CD4-positive, alpha-beta memory T cell (primary cell): ENCODE measurements at regions not wholly inside any gene's neighbourhood (a gene's known extent, or its start where the extent isn't known, plus 50 kb on each side); places are given as distances from the start of the nearest gene placed in this dataset.

Source experiments
- CTCF ChIA-PET: fragments of 350-600 bp; sonication (Branson Sonifier 250); formaldehyde crosslinking; loops from one replicate; lab custom pipeline; 2021; ENCODE audit warnings: inconsistent platforms; ENCODE audit not compliant: partially characterized antibody; lab: Charles Lee
- POLR2A ChIA-PET: fragments of 350-600 bp; sonication (Branson Sonifier 250); formaldehyde crosslinking; loops from one replicate; lab custom pipeline; 2021; ENCODE audit not compliant: partially characterized antibody; lab: Charles Lee
- DNase-seq, 5 donors: peaks; one replicate each; pipeline versions ENCODE4 v3.0.0 to v3.0.0-alpha.2; 2020 to 2022; ENCODE audit warnings: mixed read lengths in 1 of 5
- H3K27ac ChIP-seq: one replicate; pipeline ENCODE4 v1.7.0; 2013; ENCODE audit warnings: low read depth, low read length
- H3K27me3 ChIP-seq: 2 replicates; pipeline ENCODE4 v1.7.0; 2013; ENCODE audit warnings: mild to moderate bottlenecking, low read length, moderate library complexity; ENCODE audit not compliant: insufficient read depth
- H3K36me3 ChIP-seq: 2 replicates; pipeline ENCODE4 v1.7.0; 2013; ENCODE audit warnings: mild to moderate bottlenecking, low read length, moderate library complexity; ENCODE audit not compliant: insufficient read depth
- H3K4me1 ChIP-seq: 2 replicates; pipeline ENCODE4 v1.7.0; 2013; ENCODE audit warnings: mild to moderate bottlenecking, low read length, moderate library complexity; ENCODE audit not compliant: insufficient read depth
- H3K4me3 ChIP-seq, 2 donors: one replicate each; pipeline ENCODE4 v1.7.0; 2013; ENCODE audit warnings: low read length in 2 of 2, mild to moderate bottlenecking in 1 of 2
- H3K9me3 ChIP-seq, 2 donors: one replicate each; pipeline ENCODE4 v1.7.0; 2013; ENCODE audit warnings: low read length in 2 of 2, control low read depth in 1 of 2; ENCODE audit not compliant: control insufficient read depth in 1 of 2
- H3K27ac Mint-ChIP-seq, 7 donors: one replicate each; pipeline ENCODE4 v1.8.0; 2020 to 2021; ENCODE audit warnings: mixed read lengths in 7 of 7, mild to moderate bottlenecking in 6 of 7, inconsistent platforms in 3 of 7, moderate library complexity in 3 of 7
- H3K27me3 Mint-ChIP-seq, 2 donors: one replicate each; pipeline ENCODE4 v1.8.0; 2020 to 2021; ENCODE audit warnings: mixed read lengths in 2 of 2
- H3K36me3 Mint-ChIP-seq, 2 donors: one replicate each; pipeline ENCODE4 v1.8.0; 2020 to 2021; ENCODE audit warnings: mixed read lengths in 2 of 2, inconsistent platforms in 1 of 2, mild to moderate bottlenecking in 1 of 2
- H3K4me1 Mint-ChIP-seq, 4 donors: one replicate each; pipeline ENCODE4 v1.8.0; 2020 to 2021; ENCODE audit warnings: mixed read lengths in 4 of 4, mild to moderate bottlenecking in 1 of 4
- H3K4me3 Mint-ChIP-seq, 8 donors: one replicate each; pipeline ENCODE4 v1.8.0; 2020 to 2021; ENCODE audit warnings: mixed read lengths in 8 of 8, mild to moderate bottlenecking in 7 of 8, moderate library complexity in 6 of 8, inconsistent platforms in 3 of 8
- H3K9me3 Mint-ChIP-seq, 8 donors: one replicate each; pipeline ENCODE4 v1.8.0; 2020 to 2021; ENCODE audit warnings: mixed read lengths in 8 of 8, mild to moderate bottlenecking in 5 of 8, inconsistent platforms in 3 of 8, moderate library complexity in 1 of 8
- intact Hi-C: fragments of 100-400 bp; cut with micrococcal nuclease; formaldehyde crosslinking; loops from one replicate; pipeline ENCODE4 v1.15.1; 2023

GRCh38 chr4:106718548-106718947 lies 317.6 kb downstream of the DKK2 start:
- Mint-ChIP-seq H3K36me3 (no peaks in the 10 kb centered on the region), H3K9me3 (peaks cover 0 to 7% (median under 1%) of the 10 kb centered on the region in 8 donors), H3K4me3 (no peak overlapping the region), H3K4me1 (no peaks in the 10 kb centered on the region), H3K27ac (no peak overlapping the region), H3K27me3 (no peaks in the 10 kb centered on the region)
- POLR2A ChIA-PET = no interaction called here
- Histone ChIP-seq H3K27me3 (no peaks in the 10 kb centered on the region), H3K9me3 (no peaks in the 10 kb centered on the region), H3K4me3 (no peak overlapping the region), H3K27ac (no peak overlapping the region), H3K36me3 (no peaks in the 10 kb centered on the region), H3K4me1 (no peaks in the 10 kb centered on the region)
- DNase-seq = no peak
- CTCF ChIA-PET = no interaction called here
- intact Hi-C loops = no loop called here

GRCh38 chr4:106717091-106717490 lies 319.0 kb downstream of the DKK2 start:
- H3K9me3 ChIP-seq = no peaks in the 10 kb centered on the region
- H3K27ac ChIP-seq = no peak overlapping the region
- ChIA-PET CTCF (no interaction called here), POLR2A (no interaction called here)
- no peaks in the 10 kb centered on the region for H3K36me3 Mint-ChIP-seq
- intact Hi-C loops = no loop called here
- H3K4me3 Mint-ChIP-seq = no peak overlapping the region
- no peaks in the 10 kb centered on the region for H3K27me3 Mint-ChIP-seq
- H3K9me3 Mint-ChIP-seq = peaks cover 0 to 7% (median 3%) of the 10 kb centered on the region in 8 donors
- H3K4me1 Mint-ChIP-seq = no peaks in the 10 kb centered on the region
- DNase-seq = no peak
- no peaks in the 10 kb centered on the region for H3K4me1 ChIP-seq
- H3K36me3 ChIP-seq = no peaks in the 10 kb centered on the region
- H3K27ac Mint-ChIP-seq = no peak overlapping the region
- H3K27me3 ChIP-seq = no peaks in the 10 kb centered on the region
- no peak overlapping the region for H3K4me3 ChIP-seq

GRCh38 chr4:106715825-106716224 lies 320.3 kb downstream of the DKK2 start:
- Histone ChIP-seq H3K27me3 (no peaks in the 10 kb centered on the region), H3K4me3 (no peak overlapping the region), H3K27ac (no peak overlapping the region), H3K9me3 (no peaks in the 10 kb centered on the region), H3K4me1 (no peaks in the 10 kb centered on the region), H3K36me3 (no peaks in the 10 kb centered on the region)
- CTCF ChIA-PET = no interaction called here
- Mint-ChIP-seq H3K4me3 (no peak overlapping the region), H3K36me3 (no peaks in the 10 kb centered on the region), H3K27ac (no peak overlapping the region), H3K4me1 (no peaks in the 10 kb centered on the region), H3K27me3 (no peaks in the 10 kb centered on the region), H3K9me3 (peaks cover 0 to 7% (median 4%) of the 10 kb centered on the region in 8 donors)
- POLR2A ChIA-PET = no interaction called here
- intact Hi-C loops = no loop called here
- no peak for DNase-seq

GRCh38 chr4:106708464-106708816 lies 327.7 kb downstream of the DKK2 start:
- intact Hi-C loops = no loop called here
- Histone ChIP-seq H3K4me1 (no peaks in the 10 kb centered on the region), H3K27ac (no peak overlapping the region), H3K27me3 (no peaks in the 10 kb centered on the region), H3K36me3 (no peaks in the 10 kb centered on the region), H3K4me3 (no peak overlapping the region), H3K9me3 (no peaks in the 10 kb centered on the region)
- no peak overlapping the region for H3K27ac Mint-ChIP-seq
- H3K27me3 Mint-ChIP-seq = no peaks in the 10 kb centered on the region
- no peaks in the 10 kb centered on the region for H3K4me1 Mint-ChIP-seq
- POLR2A ChIA-PET = no interaction called here
- H3K9me3 Mint-ChIP-seq = peaks cover 0 to 8% (median 2%) of the 10 kb centered on the region in 8 donors
- CTCF ChIA-PET = no interaction called here
- no peak overlapping the region for H3K4me3 Mint-ChIP-seq
- no peak for DNase-seq
- no peaks in the 10 kb centered on the region for H3K36me3 Mint-ChIP-seq

- H3K27ac Mint-ChIP-seq = no peak overlapping the region
- DNase-seq = no peak
- H3K4me1 ChIP-seq = no peaks in the 10 kb centered on the region
- intact Hi-C loops = no loop called here
- ChIA-PET CTCF (no interaction called here), POLR2A (no interaction called here)
- H3K4me3 ChIP-seq = no peak overlapping the region
- H3K36me3 ChIP-seq = no peaks in the 10 kb centered on the region
- no peak overlapping the region for H3K27ac ChIP-seq
- H3K9me3 Mint-ChIP-seq = peaks cover 0 to 6% (median 4%) of the 10 kb centered on the region in 8 donors
- no peaks in the 10 kb centered on the region for H3K9me3 ChIP-seq
- no peaks in the 10 kb centered on the region for H3K27me3 ChIP-seq
- no peak overlapping the region for H3K4me3 Mint-ChIP-seq
- H3K4me1 Mint-ChIP-seq = no peaks in the 10 kb centered on the region
- no peaks in the 10 kb centered on the region for H3K27me3 Mint-ChIP-seq
- no peaks in the 10 kb centered on the region for H3K36me3 Mint-ChIP-seq
These were observed 328.2 kb downstream of the DKK2 start for GRCh38 chr4:106707776-106708463.

GRCh38 chr4:106704253-106704870 lies 331.8 kb downstream of the DKK2 start:
- POLR2A ChIA-PET = no interaction called here
- no peak for DNase-seq
- no peaks in the 10 kb centered on the region for H3K27me3 ChIP-seq
- intact Hi-C loops = no loop called here
- no peaks in the 10 kb centered on the region for H3K4me1 ChIP-seq
- H3K36me3 ChIP-seq = no peaks in the 10 kb centered on the region
- no peaks in the 10 kb centered on the region for H3K9me3 ChIP-seq
- no peak overlapping the region for H3K27ac ChIP-seq
- Mint-ChIP-seq H3K36me3 (no peaks in the 10 kb centered on the region), H3K4me3 (no peak overlapping the region), H3K27ac (no peak overlapping the region), H3K4me1 (no peaks in the 10 kb centered on the region), H3K27me3 (no peaks in the 10 kb centered on the region), H3K9me3 (peaks cover 0 to 16% (median 7%) of the 10 kb centered on the region in 8 donors)
- CTCF ChIA-PET = no interaction called here
- no peak overlapping the region for H3K4me3 ChIP-seq

- Histone ChIP-seq H3K4me1 (no peaks in the 10 kb centered on the region), H3K9me3 (no peaks in the 10 kb centered on the region), H3K27me3 (no peaks in the 10 kb centered on the region), H3K4me3 (no peak overlapping the region), H3K27ac (no peak overlapping the region), H3K36me3 (no peaks in the 10 kb centered on the region)
- intact Hi-C loops = no loop called here
- no peaks in the 10 kb centered on the region for H3K36me3 Mint-ChIP-seq
- no peak for DNase-seq
- no peaks in the 10 kb centered on the region for H3K4me1 Mint-ChIP-seq
- no peak overlapping the region for H3K4me3 Mint-ChIP-seq
- ChIA-PET CTCF (no interaction called here), POLR2A (no interaction called here)
- H3K27ac Mint-ChIP-seq = no peak overlapping the region
- H3K9me3 Mint-ChIP-seq = peaks cover 0 to 20% (median 8%) of the 10 kb centered on the region in 8 donors
- no peaks in the 10 kb centered on the region for H3K27me3 Mint-ChIP-seq
These were observed 331.7 kb upstream of the GIMD1 start for GRCh38 chr4:106700321-106700720.
